Tibial nerve (tissue), 4 donors: ENCODE measurements at regions not wholly inside any gene's neighbourhood (a gene's known extent, or its start where the extent isn't known, plus 50 kb on each side); places are given as distances from the start of the nearest gene placed in this dataset.

Experiments used
- CTCF ChIP-seq, 5 experiments: fragments of 200-600 bp in 3 of 5; fragments of 450-650 bp in 2 of 5; sonication (generic) in 3 of 5; IDR thresholded peaks; one replicate each; pipeline ENCODE4 v1.5.1; 2016 to 2019; ENCODE audit warnings: antibody characterized with exemption in 5 of 5, mild to moderate bottlenecking in 3 of 5, moderate library complexity in 2 of 5
- EP300 ChIP-seq, 2 donors: sonication (generic); formaldehyde crosslinking; IDR thresholded peaks; one replicate each; pipeline ENCODE4 v1.6.1; 2017; ENCODE audit warnings: antibody characterized with exemption in 2 of 2, mild to moderate bottlenecking in 1 of 2
- POLR2A ChIP-seq, 2 donors: fragments of 450-650 bp; IDR thresholded peaks; one replicate each; pipeline ENCODE4 v1.6.1; 2017; ENCODE audit warnings: antibody characterized with exemption in 2 of 2, mild to moderate bottlenecking in 2 of 2, moderate library complexity in 2 of 2

- TF ChIP-seq CTCF (IDR thresholded peaks at IDR 0.05) (no peak), POLR2A (IDR thresholded peaks at IDR 0.05) (no peak), EP300 (IDR thresholded peaks at IDR 0.05) (no peak)
Measured at GRCh38 chr4:119722670-119723069, 94.1 kb upstream of the PDE5A start.
